ENCODE measurements at regions not wholly inside any gene's neighbourhood (a gene's known extent, or its start where the extent isn't known, plus 50 kb on each side); places are given as distances from the start of the nearest gene placed in this dataset.
A peak's percentile ranks its signal among the peaks of the same experiment; 100 is the strongest.

- H3K79me2 ChIP-seq (ENCODE audit: insufficient read depth, low read depth, low read length) = no peaks in the 10 kb centered on the region
- H4K20me1 ChIP-seq (ENCODE audit: insufficient read depth, low read length) = no peaks in the 10 kb centered on the region
- no peak overlapping the region for H3K4me2 ChIP-seq (ENCODE audit: low read length)
- TF ChIP-seq EZH2phosphoT487 (IDR thresholded peaks at IDR 0.05; ENCODE audit: borderline replicate concordance, low read depth, low read length) = no peak
- TF ChIP-seq, protein P1, sequence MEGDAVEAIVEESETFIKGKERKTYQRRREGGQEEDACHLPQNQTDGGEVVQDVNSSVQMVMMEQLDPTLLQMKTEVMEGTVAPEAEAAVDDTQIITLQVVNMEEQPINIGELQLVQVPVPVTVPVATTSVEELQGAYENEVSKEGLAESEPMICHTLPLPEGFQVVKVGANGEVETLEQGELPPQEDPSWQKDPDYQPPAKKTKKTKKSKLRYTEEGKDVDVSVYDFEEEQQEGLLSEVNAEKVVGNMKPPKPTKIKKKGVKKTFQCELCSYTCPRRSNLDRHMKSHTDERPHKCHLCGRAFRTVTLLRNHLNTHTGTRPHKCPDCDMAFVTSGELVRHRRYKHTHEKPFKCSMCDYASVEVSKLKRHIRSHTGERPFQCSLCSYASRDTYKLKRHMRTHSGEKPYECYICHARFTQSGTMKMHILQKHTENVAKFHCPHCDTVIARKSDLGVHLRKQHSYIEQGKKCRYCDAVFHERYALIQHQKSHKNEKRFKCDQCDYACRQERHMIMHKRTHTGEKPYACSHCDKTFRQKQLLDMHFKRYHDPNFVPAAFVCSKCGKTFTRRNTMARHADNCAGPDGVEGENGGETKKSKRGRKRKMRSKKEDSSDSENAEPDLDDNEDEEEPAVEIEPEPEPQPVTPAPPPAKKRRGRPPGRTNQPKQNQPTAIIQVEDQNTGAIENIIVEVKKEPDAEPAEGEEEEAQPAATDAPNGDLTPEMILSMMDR (conservative IDR thresholded peaks at IDR 0.05; ENCODE audit: low read length) = no peak
- no peak overlapping the region for H3K27ac ChIP-seq (ENCODE audit: low read depth, low read length, poor library complexity, severe bottlenecking)
- DNase-seq (ENCODE audit: low spot score) = no peak
- H3K9me3 ChIP-seq (ENCODE audit: low read length) = no peaks in the 10 kb centered on the region
- no peak overlapping the region for H3K4me3 ChIP-seq (ENCODE audit: low read depth, low read length, poor library complexity, severe bottlenecking)
- H3K9me2 ChIP-seq (ENCODE audit: insufficient read depth, low read length) = no peaks in the 10 kb centered on the region
- H2AFZ ChIP-seq (ENCODE audit: low read length) = no peak overlapping the region
- POLR2A ChIA-PET = no interaction called here
- no peaks in the 10 kb centered on the region for H3K4me1 ChIP-seq (ENCODE audit: insufficient read depth, low read length, poor library complexity, severe bottlenecking)
- no peaks in the 10 kb centered on the region for H3K36me3 ChIP-seq (ENCODE audit: insufficient read depth, low read length)
- CTCF ChIA-PET (ENCODE audit: unreplicated experiment) = no interaction called here
- BruUV-seq (replicated peaks) = no TSS peak
- intact Hi-C loops (cut with micrococcal nuclease; ENCODE audit: unreplicated experiment) = no loop called here
Observed at GRCh38 chr13:82506805-82507414, 1375.4 kb downstream of the SLITRK1 start.

DNA sequence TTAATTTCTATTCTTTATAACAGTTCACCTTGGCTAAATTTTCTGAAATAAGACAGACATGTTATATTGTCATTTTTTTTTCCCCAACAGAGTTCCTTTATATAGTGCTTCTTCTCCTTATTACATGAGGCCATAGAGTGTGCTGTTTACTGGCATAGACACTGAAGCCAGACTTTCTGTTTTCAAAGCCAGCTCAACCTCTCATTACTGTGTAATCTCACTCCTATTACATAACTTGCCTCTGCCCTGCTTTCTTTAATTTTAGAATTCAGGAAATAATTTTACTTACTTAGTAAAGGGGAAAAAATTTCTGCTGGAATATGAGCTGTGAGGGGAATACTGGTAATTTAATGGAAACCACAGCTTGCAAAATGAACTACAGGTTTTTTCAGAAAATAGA is 1380.4 kb downstream of the SLITRK1 start:
- TF ChIP-seq, protein P1 (conservative IDR thresholded peaks at IDR 0.05; ENCODE audit: low read length) = no peak
- no peak for TF ChIP-seq EZH2phosphoT487 (IDR thresholded peaks at IDR 0.05; ENCODE audit: borderline replicate concordance, low read depth, low read length)
- POLR2A ChIA-PET = interaction anchor here (0.6 to 0.8 kb wide), 3 partner anchors 9 to 226 kb away, joined by 3 read pairs; no protein-coding TSS in a partner anchor
- no peaks in the 10 kb centered on the region for H3K79me2 ChIP-seq (ENCODE audit: insufficient read depth, low read depth, low read length)
- H3K4me2 ChIP-seq (ENCODE audit: low read length) = no peak overlapping the region
- H3K4me3 ChIP-seq (ENCODE audit: low read depth, low read length, poor library complexity, severe bottlenecking) = no peak overlapping the region
- no peaks in the 10 kb centered on the region for H3K36me3 ChIP-seq (ENCODE audit: insufficient read depth, low read length)
- CTCF ChIA-PET (ENCODE audit: unreplicated experiment) = no interaction called here
- no peaks in the 10 kb centered on the region for H3K4me1 ChIP-seq (ENCODE audit: insufficient read depth, low read length, poor library complexity, severe bottlenecking)
- H3K27ac ChIP-seq (ENCODE audit: low read depth, low read length, poor library complexity, severe bottlenecking) = no peak overlapping the region
- no peaks in the 10 kb centered on the region for H3K9me2 ChIP-seq (ENCODE audit: insufficient read depth, low read length)
- 0 out of 2 replicates have a peak, but pooled peaks cover 4% of the 10 kb centered on the region for H3K9me3 ChIP-seq (ENCODE audit: low read length)
- intact Hi-C loops (cut with micrococcal nuclease; ENCODE audit: unreplicated experiment) = no loop called here
- no peak for DNase-seq (ENCODE audit: low spot score)
- H2AFZ ChIP-seq (ENCODE audit: low read length) = no peak overlapping the region
- H4K20me1 ChIP-seq (ENCODE audit: insufficient read depth, low read length) = no peaks in the 10 kb centered on the region
- BruUV-seq (replicated peaks) = no TSS peak

DNA sequence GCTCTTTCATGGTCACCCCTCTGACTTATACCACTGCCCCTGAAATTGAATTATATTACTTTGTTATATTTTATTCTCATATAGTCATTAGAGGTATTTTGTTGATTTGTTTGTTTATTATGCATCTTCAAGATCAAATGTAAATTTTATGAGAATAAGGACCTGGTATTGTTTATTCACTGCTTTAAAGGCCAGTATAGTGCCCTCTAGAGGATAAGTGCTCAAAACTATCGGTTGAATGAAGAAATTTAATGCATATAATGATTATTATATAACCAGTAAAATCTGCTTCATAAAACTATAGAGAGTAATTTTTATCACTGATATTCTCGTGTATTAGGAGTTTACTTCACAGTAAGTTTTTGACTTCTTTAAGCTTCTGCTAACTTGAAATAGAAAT is 1401.9 kb downstream of the SLITRK1 start:
- BruUV-seq (replicated peaks) = no TSS peak
- Histone ChIP-seq H3K27ac (ENCODE audit: low read depth, low read length, poor library complexity, severe bottlenecking) (no peak overlapping the region), H2AFZ (ENCODE audit: low read length) (no peak overlapping the region), H3K9me3 (ENCODE audit: low read length) (no peaks in the 10 kb centered on the region), H4K20me1 (ENCODE audit: insufficient read depth, low read length) (no peaks in the 10 kb centered on the region), H3K9me2 (ENCODE audit: insufficient read depth, low read length) (no peaks in the 10 kb centered on the region), H3K79me2 (ENCODE audit: insufficient read depth, low read depth, low read length) (no peaks in the 10 kb centered on the region), H3K4me2 (ENCODE audit: low read length) (no peak overlapping the region), H3K4me3 (ENCODE audit: low read depth, low read length, poor library complexity, severe bottlenecking) (no peak overlapping the region), H3K36me3 (ENCODE audit: insufficient read depth, low read length) (no peaks in the 10 kb centered on the region), H3K4me1 (ENCODE audit: insufficient read depth, low read length, poor library complexity, severe bottlenecking) (no peaks in the 10 kb centered on the region)
- ChIA-PET POLR2A (no interaction called here), CTCF (ENCODE audit: unreplicated experiment) (no interaction called here)
- DNase-seq (ENCODE audit: low spot score) = no peak
- intact Hi-C loops (cut with micrococcal nuclease; ENCODE audit: unreplicated experiment) = no loop called here
- TF ChIP-seq, protein P1 (conservative IDR thresholded peaks at IDR 0.05; ENCODE audit: low read length) = peak; percentile 69
- no peak for TF ChIP-seq EZH2phosphoT487 (IDR thresholded peaks at IDR 0.05; ENCODE audit: borderline replicate concordance, low read depth, low read length)
